ENCODE measurements at regions not wholly inside any gene's neighbourhood (a gene's known extent, or its start where the extent isn't known, plus 50 kb on each side); places are given as distances from the start of the nearest gene placed in this dataset.

DNA sequence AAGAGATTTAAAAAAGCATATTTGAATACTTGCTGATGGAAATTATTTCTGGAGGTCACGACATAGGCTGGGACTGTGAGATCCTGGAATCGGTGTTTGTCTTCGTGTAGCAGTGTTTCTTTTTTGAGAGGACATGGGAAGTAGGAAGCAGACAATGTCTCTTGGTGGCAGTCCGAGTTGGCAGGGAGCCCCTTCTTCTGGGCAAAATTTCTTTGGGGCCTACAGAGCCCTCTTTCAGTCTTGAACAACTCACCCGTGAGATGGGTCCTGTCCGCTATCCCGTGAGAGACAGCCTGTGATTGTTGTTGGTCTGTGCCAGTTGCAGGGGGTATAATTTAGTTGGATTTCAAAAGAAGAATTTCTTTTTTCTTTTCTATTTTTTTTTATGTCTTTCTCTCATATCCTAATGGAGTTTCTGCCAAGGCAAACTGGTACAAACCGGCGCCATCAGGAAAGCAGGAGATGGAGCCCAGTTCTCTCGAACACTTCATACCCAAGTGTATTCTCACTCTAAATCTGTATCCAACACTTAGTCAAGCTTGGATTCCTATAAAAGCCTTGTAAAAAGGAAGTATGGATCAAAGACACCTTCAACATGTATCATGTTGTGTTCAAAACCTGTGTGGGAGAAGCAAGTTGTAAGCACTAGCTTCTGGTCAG lies 785.1 kb downstream of the MAFB start:
- no peak overlapping the region for H3K27ac ChIP-seq (ENCODE audit: extremely low read depth, low read depth, low read length)
- H3K36me3 ChIP-seq (ENCODE audit: control insufficient read depth in 2 of 2, insufficient read depth in 1 of 2, low read length in 2 of 2), result no peaks in the 10 kb centered on the region
- no peak overlapping the region for H3K4me3 ChIP-seq (ENCODE audit: low read depth, low read length)
- no peaks in the 10 kb centered on the region for H3K4me1 ChIP-seq (ENCODE audit: control insufficient read depth, insufficient read depth, low read length)
- H3K9me3 ChIP-seq (ENCODE audit: control insufficient read depth, insufficient read depth, low read depth, low read length), result no peaks in the 10 kb centered on the region
- CTCF ChIA-PET, result no interaction called here
- POLR2A ChIA-PET, result no interaction called here
- TF ChIP-seq YY2 (tag by site-specific recombination; IDR thresholded peaks at IDR 0.05), result no peak
- TF ChIP-seq ZNF354C (tag by site-specific recombination; IDR thresholded peaks at IDR 0.05; ENCODE audit: borderline replicate concordance, low read depth), result no peak
- no peak for TF ChIP-seq ZNF133 (tag by site-specific recombination; IDR thresholded peaks at IDR 0.05)
- TF ChIP-seq ZNF23 (tag by site-specific recombination; IDR thresholded peaks at IDR 0.05; ENCODE audit: borderline replicate concordance), result no peak
- TF ChIP-seq ZNF114 (tag by site-specific recombination; IDR thresholded peaks at IDR 0.05), result no peak
- TF ChIP-seq ZBTB17 (tag by site-specific recombination; IDR thresholded peaks at IDR 0.05), result no peak
- TF ChIP-seq, protein P1, sequence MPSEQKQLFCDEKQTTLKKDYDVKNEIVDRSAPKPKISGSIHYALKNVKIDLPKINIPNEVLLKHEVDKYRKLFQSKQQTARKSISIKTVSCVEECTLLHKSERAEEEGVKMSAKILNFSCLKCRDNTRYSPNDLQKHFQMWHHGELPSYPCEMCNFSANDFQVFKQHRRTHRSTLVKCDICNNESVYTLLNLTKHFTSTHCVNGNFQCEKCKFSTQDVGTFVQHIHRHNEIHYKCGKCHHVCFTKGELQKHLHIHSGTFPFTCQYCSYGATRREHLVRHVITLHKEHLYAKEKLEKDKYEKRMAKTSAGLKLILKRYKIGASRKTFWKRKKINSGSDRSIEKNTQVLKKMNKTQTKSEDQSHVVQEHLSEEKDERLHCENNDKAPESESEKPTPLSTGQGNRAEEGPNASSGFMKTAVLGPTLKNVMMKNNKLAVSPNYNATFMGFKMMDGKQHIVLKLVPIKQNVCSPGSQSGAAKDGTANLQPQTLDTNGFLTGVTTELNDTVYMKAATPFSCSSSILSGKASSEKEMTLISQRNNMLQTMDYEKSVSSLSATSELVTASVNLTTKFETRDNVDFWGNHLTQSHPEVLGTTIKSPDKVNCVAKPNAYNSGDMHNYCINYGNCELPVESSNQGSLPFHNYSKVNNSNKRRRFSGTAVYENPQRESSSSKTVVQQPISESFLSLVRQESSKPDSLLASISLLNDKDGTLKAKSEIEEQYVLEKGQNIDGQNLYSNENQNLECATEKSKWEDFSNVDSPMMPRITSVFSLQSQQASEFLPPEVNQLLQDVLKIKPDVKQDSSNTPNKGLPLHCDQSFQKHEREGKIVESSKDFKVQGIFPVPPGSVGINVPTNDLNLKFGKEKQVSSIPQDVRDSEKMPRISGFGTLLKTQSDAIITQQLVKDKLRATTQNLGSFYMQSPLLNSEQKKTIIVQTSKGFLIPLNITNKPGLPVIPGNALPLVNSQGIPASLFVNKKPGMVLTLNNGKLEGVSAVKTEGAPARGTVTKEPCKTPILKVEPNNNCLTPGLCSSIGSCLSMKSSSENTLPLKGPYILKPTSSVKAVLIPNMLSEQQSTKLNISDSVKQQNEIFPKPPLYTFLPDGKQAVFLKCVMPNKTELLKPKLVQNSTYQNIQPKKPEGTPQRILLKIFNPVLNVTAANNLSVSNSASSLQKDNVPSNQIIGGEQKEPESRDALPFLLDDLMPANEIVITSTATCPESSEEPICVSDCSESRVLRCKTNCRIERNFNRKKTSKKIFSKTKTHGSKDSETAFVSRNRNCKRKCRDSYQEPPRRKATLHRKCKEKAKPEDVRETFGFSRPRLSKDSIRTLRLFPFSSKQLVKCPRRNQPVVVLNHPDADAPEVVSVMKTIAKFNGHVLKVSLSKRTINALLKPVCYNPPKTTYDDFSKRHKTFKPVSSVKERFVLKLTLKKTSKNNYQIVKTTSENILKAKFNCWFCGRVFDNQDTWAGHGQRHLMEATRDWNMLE (tag by site-specific recombination; conservative IDR thresholded peaks at IDR 0.05; ENCODE audit: low read depth), result no peak
- TF ChIP-seq ZNF560 (tag by site-specific recombination; IDR thresholded peaks at IDR 0.05; ENCODE audit: borderline replicate concordance), result no peak
- no peak for TF ChIP-seq ZNF792 (tag by site-specific recombination; IDR thresholded peaks at IDR 0.05)
- TF ChIP-seq YY1 (tag by site-specific recombination; IDR thresholded peaks at IDR 0.05), result no peak
- TF ChIP-seq ZSCAN30 (tag by site-specific recombination; IDR thresholded peaks at IDR 0.05), result no peak
- no peak for TF ChIP-seq ZNF549 (tag by site-specific recombination; IDR thresholded peaks at IDR 0.05)
- no peak for TF ChIP-seq ZNF514 (tag by site-specific recombination; IDR thresholded peaks at IDR 0.05)

DNA sequence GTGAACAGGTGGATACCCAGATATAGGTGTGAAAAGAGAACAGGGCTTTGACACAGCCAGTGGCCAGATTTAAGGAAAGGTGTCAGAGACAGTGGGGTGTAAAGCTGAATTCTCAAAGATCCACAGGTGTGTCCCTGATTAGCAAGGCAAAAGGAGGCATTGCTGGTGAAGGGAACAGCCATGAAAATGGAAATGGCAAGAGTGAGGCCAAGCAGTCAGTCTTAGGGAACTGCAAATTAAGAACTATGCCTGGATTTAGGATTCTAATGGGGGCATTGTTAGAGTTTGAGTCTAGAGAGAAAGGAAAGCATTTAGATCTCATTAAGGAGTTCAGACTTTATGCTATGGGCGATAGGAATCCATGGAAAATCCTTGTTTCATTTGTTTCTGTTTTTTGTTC lies 789.2 kb downstream of the MAFB start:
- Histone ChIP-seq H3K4me1 (ENCODE audit: control insufficient read depth, insufficient read depth, low read length) (no peaks in the 10 kb centered on the region), H3K9me3 (ENCODE audit: control insufficient read depth, insufficient read depth, low read depth, low read length) (no peaks in the 10 kb centered on the region), H3K27ac (ENCODE audit: extremely low read depth, low read depth, low read length) (no peak overlapping the region), H3K4me3 (ENCODE audit: low read depth, low read length) (no peak overlapping the region), H3K36me3 (ENCODE audit: control insufficient read depth in 2 of 2, insufficient read depth in 1 of 2, low read length in 2 of 2) (no peaks in the 10 kb centered on the region)
- CTCF ChIA-PET, result interaction anchor here (0.7 to 1.0 kb wide), 2 partner anchors 13 to 26 kb away, joined by 3 read pairs; no protein-coding TSS in a partner anchor
- POLR2A ChIA-PET, result interaction anchor here (0.6 kb wide), 1 partner anchor 453 kb away, joined by 3 read pairs; no protein-coding TSS in a partner anchor
- TF ChIP-seq ZNF76 (tag by site-specific recombination; IDR thresholded peaks at IDR 0.05; ENCODE audit: borderline replicate concordance, low read depth), result no peak
- no peak for TF ChIP-seq ZFP41 (tag by site-specific recombination; IDR thresholded peaks at IDR 0.05; ENCODE audit: borderline replicate concordance)
- TF ChIP-seq TRIM28 (IDR thresholded peaks at IDR 0.05; ENCODE audit: borderline replicate concordance, low read length), result no peak
- TF ChIP-seq, protein P2, sequence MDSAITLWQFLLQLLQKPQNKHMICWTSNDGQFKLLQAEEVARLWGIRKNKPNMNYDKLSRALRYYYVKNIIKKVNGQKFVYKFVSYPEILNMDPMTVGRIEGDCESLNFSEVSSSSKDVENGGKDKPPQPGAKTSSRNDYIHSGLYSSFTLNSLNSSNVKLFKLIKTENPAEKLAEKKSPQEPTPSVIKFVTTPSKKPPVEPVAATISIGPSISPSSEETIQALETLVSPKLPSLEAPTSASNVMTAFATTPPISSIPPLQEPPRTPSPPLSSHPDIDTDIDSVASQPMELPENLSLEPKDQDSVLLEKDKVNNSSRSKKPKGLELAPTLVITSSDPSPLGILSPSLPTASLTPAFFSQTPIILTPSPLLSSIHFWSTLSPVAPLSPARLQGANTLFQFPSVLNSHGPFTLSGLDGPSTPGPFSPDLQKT (IDR thresholded peaks at IDR 0.05; ENCODE audit: borderline replicate concordance, low read depth, low read length), result no peak
- no peak for TF ChIP-seq ZNF629 (tag by site-specific recombination; IDR thresholded peaks at IDR 0.05)
- no peak for TF ChIP-seq ZNF121 (tag by site-specific recombination; IDR thresholded peaks at IDR 0.05)
- no peak for TF ChIP-seq ZNF548 (tag by site-specific recombination; IDR thresholded peaks at IDR 0.05)
- TF ChIP-seq, protein P3, sequence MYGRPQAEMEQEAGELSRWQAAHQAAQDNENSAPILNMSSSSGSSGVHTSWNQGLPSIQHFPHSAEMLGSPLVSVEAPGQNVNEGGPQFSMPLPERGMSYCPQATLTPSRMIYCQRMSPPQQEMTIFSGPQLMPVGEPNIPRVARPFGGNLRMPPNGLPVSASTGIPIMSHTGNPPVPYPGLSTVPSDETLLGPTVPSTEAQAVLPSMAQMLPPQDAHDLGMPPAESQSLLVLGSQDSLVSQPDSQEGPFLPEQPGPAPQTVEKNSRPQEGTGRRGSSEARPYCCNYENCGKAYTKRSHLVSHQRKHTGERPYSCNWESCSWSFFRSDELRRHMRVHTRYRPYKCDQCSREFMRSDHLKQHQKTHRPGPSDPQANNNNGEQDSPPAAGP (tag by site-specific recombination; IDR thresholded peaks at IDR 0.05), result no peak
- no peak for TF ChIP-seq ZIC2 (tag by site-specific recombination; IDR thresholded peaks at IDR 0.05)
- TF ChIP-seq ZNF768 (tag by site-specific recombination; IDR thresholded peaks at IDR 0.05), result no peak
- TF ChIP-seq EGR2 (tag by site-specific recombination; IDR thresholded peaks at IDR 0.05; ENCODE audit: low read depth), result no peak
- TF ChIP-seq, protein P4, sequence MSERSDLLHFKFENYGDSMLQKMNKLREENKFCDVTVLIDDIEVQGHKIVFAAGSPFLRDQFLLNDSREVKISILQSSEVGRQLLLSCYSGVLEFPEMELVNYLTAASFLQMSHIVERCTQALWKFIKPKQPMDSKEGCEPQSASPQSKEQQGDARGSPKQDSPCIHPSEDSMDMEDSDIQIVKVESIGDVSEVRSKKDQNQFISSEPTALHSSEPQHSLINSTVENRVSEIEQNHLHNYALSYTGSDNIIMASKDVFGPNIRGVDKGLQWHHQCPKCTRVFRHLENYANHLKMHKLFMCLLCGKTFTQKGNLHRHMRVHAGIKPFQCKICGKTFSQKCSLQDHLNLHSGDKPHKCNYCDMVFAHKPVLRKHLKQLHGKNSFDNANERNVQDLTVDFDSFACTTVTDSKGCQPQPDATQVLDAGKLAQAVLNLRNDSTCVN (tag by site-specific recombination; optimal IDR thresholded peaks at IDR 0.05), result no peak
- no peak for TF ChIP-seq ZNF610 (tag by site-specific recombination; IDR thresholded peaks at IDR 0.05; ENCODE audit: borderline replicate concordance)

Data from HEK293 (cell line).